GM23338 (cell line): ENCODE measurements at regions not wholly inside any gene's neighbourhood (a gene's known extent, or its start where the extent isn't known, plus 50 kb on each side); places are given as distances from the start of the nearest gene placed in this dataset.

Experiments
- ATAC-seq: fragments of 200-7000 bp; cut with Tn5 transposase; 3 replicates; pipeline ENCODE4 v1.9.1; 2020
- DNase-seq: peaks from one replicate; pipeline ENCODE4 v3.0.0-alpha.2; 2015; ENCODE audit warnings: low spot score
- H2AFZ ChIP-seq: fragments of 200-600 bp; sonication (generic); 2 replicates; pipeline ENCODE4 v1.8.0; 2016; ENCODE audit warnings: antibody characterized with exemption, mild to moderate bottlenecking, moderate library complexity
- H3F3A ChIP-seq: fragments of 200-600 bp; sonication (generic); replicated peaks from 2 replicates; pipeline ENCODE4 v1.8.0; 2017; ENCODE audit warnings: antibody characterized with exemption, mixed run types, low read depth
- H3K27ac ChIP-seq: fragments of 200-600 bp; sonication (generic); 2 replicates; pipeline ENCODE4 v1.6.1; 2016; ENCODE audit warnings: low read depth
- H3K27me3 ChIP-seq: fragments of 200-600 bp; sonication (generic); 2 replicates; pipeline ENCODE4 v1.8.0; 2016; ENCODE audit warnings: mild to moderate bottlenecking, mixed run types, moderate library complexity; ENCODE audit not compliant: insufficient read depth
- H3K36me3 ChIP-seq: fragments of 200-600 bp; sonication (generic); 2 replicates; pipeline ENCODE4 v1.8.0; 2016; ENCODE audit warnings: mild to moderate bottlenecking; ENCODE audit not compliant: insufficient read depth
- H3K4me1 ChIP-seq: fragments of 200-600 bp; sonication (generic); 2 replicates; pipeline ENCODE4 v1.8.0; 2016; ENCODE audit warnings: mild to moderate bottlenecking, moderate library complexity; ENCODE audit not compliant: insufficient read depth
- H3K4me2 ChIP-seq: fragments of 200-600 bp; sonication (generic); 2 replicates; pipeline ENCODE4 v1.7.1; 2017; ENCODE audit warnings: mixed run types
- H3K4me3 ChIP-seq: fragments of 200-600 bp; sonication (generic); 2 replicates; pipeline ENCODE4 v1.6.1; 2016; ENCODE audit warnings: mixed run types
- H3K79me2 ChIP-seq: fragments of 200-600 bp; sonication (generic); replicated peaks from 2 replicates; pipeline ENCODE4 v1.8.0; 2017; ENCODE audit warnings: mild to moderate bottlenecking; ENCODE audit not compliant: insufficient read depth
- H3K9me2 ChIP-seq: fragments of 200-600 bp; sonication (generic); 2 replicates; pipeline ENCODE4 v1.8.0; 2017; ENCODE audit not compliant: insufficient read depth
- H4K20me1 ChIP-seq: fragments of 200-600 bp; sonication (generic); replicated peaks from 2 replicates; pipeline ENCODE4 v1.8.0; 2017; ENCODE audit warnings: mild to moderate bottlenecking; ENCODE audit not compliant: insufficient read depth
- H3K27ac Mint-ChIP-seq: 2 replicates; pipeline ENCODE4 v1.8.0; 2020; ENCODE audit warnings: inconsistent platforms, mild to moderate bottlenecking, moderate library complexity, mixed read lengths
- H3K27me3 Mint-ChIP-seq: 3 replicates; pipeline ENCODE4 v1.8.0; 2022; ENCODE audit warnings: low read depth, mild to moderate bottlenecking, moderate library complexity, mixed read lengths, inconsistent platforms; ENCODE audit not compliant: insufficient read depth, poor library complexity
- H3K36me3 Mint-ChIP-seq: 3 replicates; pipeline ENCODE4 v1.8.0; 2021; ENCODE audit warnings: low read depth, mild to moderate bottlenecking, inconsistent platforms, moderate library complexity, mixed read lengths
- H3K4me1 Mint-ChIP-seq: 3 replicates; pipeline ENCODE4 v1.8.0; 2020; ENCODE audit warnings: mild to moderate bottlenecking, inconsistent platforms, mixed read lengths
- H3K4me3 Mint-ChIP-seq: 3 replicates; pipeline ENCODE4 v1.8.0; 2021; ENCODE audit warnings: moderate library complexity, mild to moderate bottlenecking, inconsistent platforms, mixed read lengths
- H3K9me3 Mint-ChIP-seq: 3 replicates; pipeline ENCODE4 v1.8.0; 2020; ENCODE audit warnings: moderate library complexity, mild to moderate bottlenecking, inconsistent platforms, mixed read lengths
- CREB1 ChIP-seq: fragments of 250-450 bp; sonication (Bioruptor Pico); IDR thresholded peaks from 2 replicates; pipeline ENCODE4 v1.5.0; 2020; ENCODE audit warnings: low read depth, mild to moderate bottlenecking, moderate library complexity
- EZH2 ChIP-seq: fragments of 200-600 bp; sonication (generic); IDR thresholded peaks from one replicate; pipeline ENCODE4 v1.8.0; 2017; ENCODE audit warnings: antibody characterized with exemption, mild to moderate bottlenecking, low read depth; ENCODE audit not compliant: unreplicated experiment
- EZH2phosphoT487 ChIP-seq: fragments of 200-600 bp; sonication (generic); IDR thresholded peaks from one replicate; pipeline ENCODE4 v1.8.1; 2018; ENCODE audit warnings: antibody characterized with exemption; ENCODE audit not compliant: unreplicated experiment
- JUNB ChIP-seq: IDR thresholded peaks from one replicate; pipeline ENCODE4 v1.6.1; 2016; ENCODE audit warnings: antibody characterized with exemption; ENCODE audit not compliant: unreplicated experiment
- NANOG ChIP-seq: IDR thresholded peaks from 2 replicates; pipeline ENCODE4 v1.6.1; 2016; ENCODE audit warnings: antibody characterized with exemption, borderline replicate concordance
- POLR2AphosphoS5 ChIP-seq: IDR thresholded peaks from 2 replicates; pipeline ENCODE4 v1.6.1; 2016; ENCODE audit warnings: antibody characterized with exemption, low read depth
- STAT1 ChIP-seq: IDR thresholded peaks from one replicate; pipeline ENCODE4 v1.6.1; 2016; ENCODE audit warnings: antibody characterized with exemption; ENCODE audit not compliant: unreplicated experiment
- ZNF114 ChIP-seq: fragments of 250-450 bp; sonication (Bioruptor Pico); IDR thresholded peaks from 2 replicates; pipeline ENCODE4 v1.5.0; 2020; ENCODE audit warnings: mild to moderate bottlenecking, moderate library complexity
- ZNF331 ChIP-seq: fragments of 250-450 bp; sonication (Bioruptor Pico); IDR thresholded peaks from 2 replicates; pipeline ENCODE4 v1.5.0; 2020; ENCODE audit warnings: low read depth, mild to moderate bottlenecking, moderate library complexity
- TF ChIP-seq, protein P1 (sequence below), 2 experiments: fragments of 200-600 bp in 1 of 2; sonication (generic) in 1 of 2; conservative IDR thresholded peaks; 2 replicates each; pipeline versions ENCODE4 v1.5.1 to v1.6.1; 2016 to 2017; ENCODE audit warnings: antibody characterized with exemption in 2 of 2, low read depth in 2 of 2, mild to moderate bottlenecking in 2 of 2, moderate library complexity in 1 of 2
- TF ChIP-seq, protein P2 (sequence below): fragments of 250-450 bp; sonication (Bioruptor Pico); IDR thresholded peaks from 2 replicates; pipeline ENCODE4 v1.5.0; 2020; ENCODE audit warnings: mild to moderate bottlenecking, moderate library complexity
- TF ChIP-seq, protein P3 (sequence below): IDR thresholded peaks from 2 replicates; pipeline ENCODE4 v1.6.1; 2016; ENCODE audit warnings: antibody characterized with exemption
- TF ChIP-seq, protein P4 (sequence below): IDR thresholded peaks from one replicate; pipeline ENCODE4 v1.6.1; 2018; ENCODE audit warnings: antibody characterized with exemption; ENCODE audit not compliant: unreplicated experiment

DNA sequence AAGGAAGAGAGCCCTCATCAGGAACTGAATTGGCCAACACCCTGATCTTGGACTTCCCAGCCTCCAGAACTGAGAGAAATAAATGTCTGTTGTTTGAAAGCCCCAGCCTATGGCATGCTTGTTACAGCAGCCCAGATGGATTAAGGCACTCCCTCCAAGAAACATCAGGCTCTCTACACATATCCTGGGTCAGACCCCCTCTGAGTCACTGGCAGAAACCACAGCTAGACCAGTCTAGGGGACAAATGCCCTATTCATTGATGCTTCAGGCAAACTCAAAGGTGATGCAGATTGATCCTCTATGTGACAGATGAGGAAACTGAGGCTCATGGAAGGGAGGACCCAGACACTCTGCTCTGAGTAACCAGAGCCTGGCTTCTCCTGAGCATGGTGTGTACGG is 116.8 kb downstream of the WSCD1 start:
- Histone ChIP-seq H3K4me1 (no peaks in the 10 kb centered on the region), H3K36me3 (no peaks in the 10 kb centered on the region; the same call in 1 of the 2 replicates), H3F3A (no peaks in the 10 kb centered on the region), H3K79me2 (no peaks in the 10 kb centered on the region), H2AFZ (no peak overlapping the region), H3K9me2 (no peaks in the 10 kb centered on the region), H4K20me1 (no peaks in the 10 kb centered on the region), H3K4me2 (no peak overlapping the region), H3K4me3 (no peak overlapping the region), H3K27ac (no peak overlapping the region), H3K27me3 (no peaks in the 10 kb centered on the region)
- H3K9me3 Mint-ChIP-seq: no peaks in the 10 kb centered on the region; the same call in 1 of the 3 replicates
- H3K4me3 Mint-ChIP-seq: no peak overlapping the region
- peaks cover 2% of the 10 kb centered on the region for H3K27me3 Mint-ChIP-seq
- peaks cover 3% of the 10 kb centered on the region; the same call in 1 of the 3 replicates for H3K4me1 Mint-ChIP-seq
- no peak overlapping the region for H3K27ac Mint-ChIP-seq
- no peaks in the 10 kb centered on the region for H3K36me3 Mint-ChIP-seq
- ATAC-seq: no peak
- TF ChIP-seq CREB1 (CRISPR knock-in tag) (no peak), STAT1 (no peak), EZH2 (no peak), POLR2AphosphoS5 (no peak), NANOG (no peak), EZH2phosphoT487 (no peak), ZNF331 (CRISPR knock-in tag) (no peak), JUNB (no peak), ZNF114 (CRISPR knock-in tag) (no peak)
- TF ChIP-seq, protein P1, sequence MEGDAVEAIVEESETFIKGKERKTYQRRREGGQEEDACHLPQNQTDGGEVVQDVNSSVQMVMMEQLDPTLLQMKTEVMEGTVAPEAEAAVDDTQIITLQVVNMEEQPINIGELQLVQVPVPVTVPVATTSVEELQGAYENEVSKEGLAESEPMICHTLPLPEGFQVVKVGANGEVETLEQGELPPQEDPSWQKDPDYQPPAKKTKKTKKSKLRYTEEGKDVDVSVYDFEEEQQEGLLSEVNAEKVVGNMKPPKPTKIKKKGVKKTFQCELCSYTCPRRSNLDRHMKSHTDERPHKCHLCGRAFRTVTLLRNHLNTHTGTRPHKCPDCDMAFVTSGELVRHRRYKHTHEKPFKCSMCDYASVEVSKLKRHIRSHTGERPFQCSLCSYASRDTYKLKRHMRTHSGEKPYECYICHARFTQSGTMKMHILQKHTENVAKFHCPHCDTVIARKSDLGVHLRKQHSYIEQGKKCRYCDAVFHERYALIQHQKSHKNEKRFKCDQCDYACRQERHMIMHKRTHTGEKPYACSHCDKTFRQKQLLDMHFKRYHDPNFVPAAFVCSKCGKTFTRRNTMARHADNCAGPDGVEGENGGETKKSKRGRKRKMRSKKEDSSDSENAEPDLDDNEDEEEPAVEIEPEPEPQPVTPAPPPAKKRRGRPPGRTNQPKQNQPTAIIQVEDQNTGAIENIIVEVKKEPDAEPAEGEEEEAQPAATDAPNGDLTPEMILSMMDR (conservative IDR thresholded peaks at IDR 0.05; ENCODE audit: low read depth in 2 of 2): no peak
- TF ChIP-seq, protein P2, sequence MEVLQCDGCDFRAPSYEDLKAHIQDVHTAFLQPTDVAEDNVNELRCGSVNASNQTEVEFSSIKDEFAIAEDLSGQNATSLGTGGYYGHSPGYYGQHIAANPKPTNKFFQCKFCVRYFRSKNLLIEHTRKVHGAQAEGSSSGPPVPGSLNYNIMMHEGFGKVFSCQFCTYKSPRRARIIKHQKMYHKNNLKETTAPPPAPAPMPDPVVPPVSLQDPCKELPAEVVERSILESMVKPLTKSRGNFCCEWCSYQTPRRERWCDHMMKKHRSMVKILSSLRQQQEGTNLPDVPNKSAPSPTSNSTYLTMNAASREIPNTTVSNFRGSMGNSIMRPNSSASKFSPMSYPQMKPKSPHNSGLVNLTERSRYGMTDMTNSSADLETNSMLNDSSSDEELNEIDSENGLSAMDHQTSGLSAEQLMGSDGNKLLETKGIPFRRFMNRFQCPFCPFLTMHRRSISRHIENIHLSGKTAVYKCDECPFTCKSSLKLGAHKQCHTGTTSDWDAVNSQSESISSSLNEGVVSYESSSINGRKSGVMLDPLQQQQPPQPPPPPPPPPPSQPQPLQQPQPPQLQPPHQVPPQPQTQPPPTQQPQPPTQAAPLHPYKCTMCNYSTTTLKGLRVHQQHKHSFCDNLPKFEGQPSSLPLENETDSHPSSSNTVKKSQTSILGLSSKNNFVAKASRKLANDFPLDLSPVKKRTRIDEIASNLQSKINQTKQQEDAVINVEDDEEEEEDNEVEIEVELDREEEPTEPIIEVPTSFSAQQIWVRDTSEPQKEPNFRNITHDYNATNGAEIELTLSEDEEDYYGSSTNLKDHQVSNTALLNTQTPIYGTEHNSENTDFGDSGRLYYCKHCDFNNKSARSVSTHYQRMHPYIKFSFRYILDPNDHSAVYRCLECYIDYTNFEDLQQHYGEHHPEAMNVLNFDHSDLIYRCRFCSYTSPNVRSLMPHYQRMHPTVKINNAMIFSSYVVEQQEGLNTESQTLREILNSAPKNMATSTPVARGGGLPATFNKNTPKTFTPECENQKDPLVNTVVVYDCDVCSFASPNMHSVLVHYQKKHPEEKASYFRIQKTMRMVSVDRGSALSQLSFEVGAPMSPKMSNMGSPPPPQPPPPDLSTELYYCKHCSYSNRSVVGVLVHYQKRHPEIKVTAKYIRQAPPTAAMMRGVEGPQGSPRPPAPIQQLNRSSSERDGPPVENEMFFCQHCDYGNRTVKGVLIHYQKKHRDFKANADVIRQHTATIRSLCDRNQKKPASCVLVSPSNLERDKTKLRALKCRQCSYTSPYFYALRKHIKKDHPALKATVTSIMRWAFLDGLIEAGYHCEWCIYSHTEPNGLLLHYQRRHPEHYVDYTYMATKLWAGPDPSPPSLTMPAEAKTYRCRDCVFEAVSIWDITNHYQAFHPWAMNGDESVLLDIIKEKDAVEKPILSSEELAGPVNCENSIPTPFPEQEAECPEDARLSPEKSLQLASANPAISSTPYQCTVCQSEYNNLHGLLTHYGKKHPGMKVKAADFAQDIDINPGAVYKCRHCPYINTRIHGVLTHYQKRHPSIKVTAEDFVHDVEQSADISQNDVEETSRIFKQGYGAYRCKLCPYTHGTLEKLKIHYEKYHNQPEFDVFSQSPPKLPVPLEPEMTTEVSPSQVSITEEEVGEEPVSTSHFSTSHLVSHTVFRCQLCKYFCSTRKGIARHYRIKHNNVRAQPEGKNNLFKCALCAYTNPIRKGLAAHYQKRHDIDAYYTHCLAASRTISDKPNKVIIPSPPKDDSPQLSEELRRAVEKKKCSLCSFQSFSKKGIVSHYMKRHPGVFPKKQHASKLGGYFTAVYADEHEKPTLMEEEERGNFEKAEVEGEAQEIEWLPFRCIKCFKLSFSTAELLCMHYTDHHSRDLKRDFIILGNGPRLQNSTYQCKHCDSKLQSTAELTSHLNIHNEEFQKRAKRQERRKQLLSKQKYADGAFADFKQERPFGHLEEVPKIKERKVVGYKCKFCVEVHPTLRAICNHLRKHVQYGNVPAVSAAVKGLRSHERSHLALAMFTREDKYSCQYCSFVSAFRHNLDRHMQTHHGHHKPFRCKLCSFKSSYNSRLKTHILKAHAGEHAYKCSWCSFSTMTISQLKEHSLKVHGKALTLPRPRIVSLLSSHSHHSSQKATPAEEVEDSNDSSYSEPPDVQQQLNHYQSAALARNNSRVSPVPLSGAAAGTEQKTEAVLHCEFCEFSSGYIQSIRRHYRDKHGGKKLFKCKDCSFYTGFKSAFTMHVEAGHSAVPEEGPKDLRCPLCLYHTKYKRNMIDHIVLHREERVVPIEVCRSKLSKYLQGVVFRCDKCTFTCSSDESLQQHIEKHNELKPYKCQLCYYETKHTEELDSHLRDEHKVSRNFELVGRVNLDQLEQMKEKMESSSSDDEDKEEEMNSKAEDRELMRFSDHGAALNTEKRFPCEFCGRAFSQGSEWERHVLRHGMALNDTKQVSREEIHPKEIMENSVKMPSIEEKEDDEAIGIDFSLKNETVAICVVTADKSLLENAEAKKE (CRISPR knock-in tag): no peak
- TF ChIP-seq, protein P3, sequence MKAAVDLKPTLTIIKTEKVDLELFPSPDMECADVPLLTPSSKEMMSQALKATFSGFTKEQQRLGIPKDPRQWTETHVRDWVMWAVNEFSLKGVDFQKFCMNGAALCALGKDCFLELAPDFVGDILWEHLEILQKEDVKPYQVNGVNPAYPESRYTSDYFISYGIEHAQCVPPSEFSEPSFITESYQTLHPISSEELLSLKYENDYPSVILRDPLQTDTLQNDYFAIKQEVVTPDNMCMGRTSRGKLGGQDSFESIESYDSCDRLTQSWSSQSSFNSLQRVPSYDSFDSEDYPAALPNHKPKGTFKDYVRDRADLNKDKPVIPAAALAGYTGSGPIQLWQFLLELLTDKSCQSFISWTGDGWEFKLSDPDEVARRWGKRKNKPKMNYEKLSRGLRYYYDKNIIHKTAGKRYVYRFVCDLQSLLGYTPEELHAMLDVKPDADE: no peak
- TF ChIP-seq, protein P4, sequence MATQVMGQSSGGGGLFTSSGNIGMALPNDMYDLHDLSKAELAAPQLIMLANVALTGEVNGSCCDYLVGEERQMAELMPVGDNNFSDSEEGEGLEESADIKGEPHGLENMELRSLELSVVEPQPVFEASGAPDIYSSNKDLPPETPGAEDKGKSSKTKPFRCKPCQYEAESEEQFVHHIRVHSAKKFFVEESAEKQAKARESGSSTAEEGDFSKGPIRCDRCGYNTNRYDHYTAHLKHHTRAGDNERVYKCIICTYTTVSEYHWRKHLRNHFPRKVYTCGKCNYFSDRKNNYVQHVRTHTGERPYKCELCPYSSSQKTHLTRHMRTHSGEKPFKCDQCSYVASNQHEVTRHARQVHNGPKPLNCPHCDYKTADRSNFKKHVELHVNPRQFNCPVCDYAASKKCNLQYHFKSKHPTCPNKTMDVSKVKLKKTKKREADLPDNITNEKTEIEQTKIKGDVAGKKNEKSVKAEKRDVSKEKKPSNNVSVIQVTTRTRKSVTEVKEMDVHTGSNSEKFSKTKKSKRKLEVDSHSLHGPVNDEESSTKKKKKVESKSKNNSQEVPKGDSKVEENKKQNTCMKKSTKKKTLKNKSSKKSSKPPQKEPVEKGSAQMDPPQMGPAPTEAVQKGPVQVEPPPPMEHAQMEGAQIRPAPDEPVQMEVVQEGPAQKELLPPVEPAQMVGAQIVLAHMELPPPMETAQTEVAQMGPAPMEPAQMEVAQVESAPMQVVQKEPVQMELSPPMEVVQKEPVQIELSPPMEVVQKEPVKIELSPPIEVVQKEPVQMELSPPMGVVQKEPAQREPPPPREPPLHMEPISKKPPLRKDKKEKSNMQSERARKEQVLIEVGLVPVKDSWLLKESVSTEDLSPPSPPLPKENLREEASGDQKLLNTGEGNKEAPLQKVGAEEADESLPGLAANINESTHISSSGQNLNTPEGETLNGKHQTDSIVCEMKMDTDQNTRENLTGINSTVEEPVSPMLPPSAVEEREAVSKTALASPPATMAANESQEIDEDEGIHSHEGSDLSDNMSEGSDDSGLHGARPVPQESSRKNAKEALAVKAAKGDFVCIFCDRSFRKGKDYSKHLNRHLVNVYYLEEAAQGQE: no peak
- DNase-seq: no peak
